ENCODE measurements at regions not wholly inside any gene's neighbourhood (a gene's known extent, or its start where the extent isn't known, plus 50 kb on each side); places are given as distances from the start of the nearest gene placed in this dataset.

DNA sequence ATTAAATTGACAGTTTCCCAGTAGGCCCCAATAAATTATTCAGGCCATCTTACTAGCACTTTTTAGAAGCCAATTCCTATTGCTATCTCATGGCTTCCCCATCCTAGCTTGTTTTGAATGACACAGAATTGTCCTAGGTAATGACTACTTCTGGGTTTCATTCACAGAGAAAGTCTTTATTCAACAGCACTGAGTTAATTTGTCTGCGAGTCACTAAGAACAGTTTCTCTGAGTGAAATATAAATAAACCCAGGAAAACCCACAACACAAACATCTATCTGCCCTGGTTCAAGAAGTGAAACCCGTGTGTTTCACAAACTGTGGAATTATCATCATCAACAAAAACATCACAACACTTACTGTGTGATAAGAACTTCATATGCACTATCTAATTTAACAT, 1366.8 kb downstream of the EPHA7 start:
- no peak for DNase-seq (ENCODE audit: low read depth in 3 of 3)

DNA sequence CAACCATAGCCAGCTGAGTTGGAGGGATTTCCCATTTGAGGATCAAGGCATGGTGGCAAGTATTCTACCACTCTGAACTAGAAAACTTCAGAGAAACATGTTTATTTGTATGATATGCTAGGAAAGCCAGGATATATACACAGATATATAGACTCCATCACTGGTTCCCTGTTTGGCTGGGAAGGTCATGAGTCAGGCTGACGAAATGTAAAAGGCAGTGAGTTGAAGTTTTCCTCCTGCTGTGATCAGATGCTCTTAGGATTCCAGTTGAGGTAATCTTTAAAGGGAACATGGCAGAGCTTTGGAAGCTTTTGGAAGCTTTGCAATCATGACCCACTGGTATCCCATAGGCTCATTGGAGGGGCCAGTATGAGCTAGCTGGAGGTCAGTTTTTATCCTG, 1369.1 kb downstream of the EPHA7 start:
- DNase-seq (ENCODE audit: low read depth in 3 of 3), result no peak

DNA sequence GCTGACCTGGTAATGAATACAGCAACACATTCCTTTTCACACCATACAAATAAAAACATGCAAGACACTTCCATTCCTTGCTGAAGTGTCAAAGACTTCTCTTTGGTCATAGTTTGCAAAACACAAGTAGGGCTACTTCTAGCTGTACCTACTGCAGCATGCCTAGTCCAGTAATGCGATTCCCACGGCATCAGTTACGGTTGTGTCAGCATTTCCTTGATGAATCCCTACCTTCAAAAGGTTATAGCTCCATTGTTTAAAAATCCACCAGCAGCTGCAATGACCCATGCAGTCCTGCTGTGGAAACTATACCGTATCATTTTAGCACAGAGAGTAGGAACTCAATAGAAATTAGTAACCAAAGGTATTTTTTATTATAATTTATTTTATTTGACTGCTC, 1371.5 kb downstream of the EPHA7 start:
- DNase-seq (ENCODE audit: low read depth in 3 of 3), result no peak

DNA sequence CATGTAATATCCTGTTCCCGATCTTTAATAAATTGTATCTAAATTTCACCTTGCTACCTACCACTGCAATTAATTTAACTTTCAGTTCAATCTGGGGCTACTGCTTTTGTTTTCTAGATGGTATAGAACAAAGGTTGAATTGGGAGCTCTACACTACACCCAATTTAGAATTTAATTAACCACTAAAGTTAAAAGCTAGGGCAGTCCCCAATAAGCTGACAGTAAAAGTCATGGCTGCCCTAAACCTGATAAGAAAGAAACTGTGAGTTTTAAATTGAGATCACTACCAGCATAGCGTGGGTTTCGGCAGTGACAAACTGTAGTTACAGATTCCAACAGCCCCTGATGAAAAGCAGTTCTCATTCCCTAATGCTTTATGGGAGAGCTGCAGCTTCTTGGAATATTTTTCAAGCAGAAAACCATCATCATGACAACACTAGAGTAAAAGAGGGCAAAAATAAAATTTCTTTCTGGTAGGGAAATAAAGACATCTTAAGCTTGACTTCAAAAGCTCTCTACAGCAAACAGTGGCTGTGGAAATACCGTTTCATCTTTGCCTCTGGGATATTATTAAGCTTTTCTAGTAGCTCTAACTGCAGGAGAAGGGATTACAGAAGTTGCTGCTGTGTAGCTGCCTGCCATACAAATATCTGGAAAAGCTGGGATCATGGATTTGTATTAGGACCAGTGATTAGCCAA, 1372.1 kb downstream of the EPHA7 start:
- no peak for DNase-seq (ENCODE audit: low read depth in 3 of 3)

DNA sequence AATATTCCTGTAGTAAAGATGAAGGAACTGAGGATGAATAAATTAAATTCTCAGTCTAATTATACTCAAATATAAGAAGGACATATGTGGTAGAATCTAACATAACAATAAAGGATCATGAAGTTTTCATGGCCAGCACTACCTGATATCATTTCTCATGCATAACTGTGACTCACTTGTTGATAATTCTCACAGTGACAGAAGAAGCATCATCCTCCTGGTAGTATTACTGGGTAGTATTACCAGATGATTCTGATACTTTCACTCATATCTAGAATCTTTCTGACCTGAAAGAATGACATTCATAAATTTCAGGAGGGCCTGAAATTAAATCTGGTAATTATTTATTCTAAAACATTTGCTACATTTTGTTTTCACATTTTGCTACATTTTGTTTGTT, 1375.0 kb downstream of the EPHA7 start:
- DNase-seq (ENCODE audit: low read depth in 3 of 3), result no peak

DNA sequence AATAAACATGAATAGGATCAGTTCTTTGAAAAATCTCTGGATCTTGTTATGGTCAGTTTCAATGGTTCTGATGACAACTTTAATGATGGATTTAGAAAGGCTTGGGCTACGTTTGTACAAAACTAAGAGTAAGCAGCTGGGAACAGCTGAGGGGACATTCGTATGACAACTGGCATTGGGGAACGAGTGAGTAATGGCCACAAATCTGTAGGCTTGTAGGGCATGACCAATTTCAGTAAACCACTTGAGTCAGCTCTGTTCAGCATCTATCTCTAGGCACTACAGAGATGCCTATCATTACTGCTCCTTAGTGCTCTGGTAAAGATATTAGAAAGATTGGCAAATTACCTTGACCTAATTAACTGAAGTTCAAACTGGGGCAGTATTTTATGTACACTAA, 1375.6 kb downstream of the EPHA7 start:
- no peak for DNase-seq (ENCODE audit: low read depth in 3 of 3)

DNA sequence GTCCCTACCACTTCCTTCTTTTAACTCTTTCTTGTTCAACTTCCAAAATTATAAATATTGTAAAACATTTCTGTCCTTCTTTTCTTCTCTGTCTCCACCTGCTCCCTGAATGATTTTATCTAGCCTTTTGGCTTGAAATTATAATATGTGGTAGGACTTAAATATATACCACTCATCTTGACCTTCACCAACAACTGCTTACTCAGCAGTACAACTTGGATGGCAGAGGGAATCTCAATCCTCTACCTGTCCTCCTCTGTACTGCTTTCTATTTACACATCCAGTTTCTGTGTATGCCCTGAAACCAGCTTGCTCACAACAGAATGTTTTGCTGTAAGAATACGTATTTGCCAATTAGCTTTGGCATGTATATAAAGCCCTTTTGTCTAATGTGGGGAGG, 1392.5 kb downstream of the EPHA7 start:
- DNase-seq (ENCODE audit: low read depth in 3 of 3), result no peak

DNA sequence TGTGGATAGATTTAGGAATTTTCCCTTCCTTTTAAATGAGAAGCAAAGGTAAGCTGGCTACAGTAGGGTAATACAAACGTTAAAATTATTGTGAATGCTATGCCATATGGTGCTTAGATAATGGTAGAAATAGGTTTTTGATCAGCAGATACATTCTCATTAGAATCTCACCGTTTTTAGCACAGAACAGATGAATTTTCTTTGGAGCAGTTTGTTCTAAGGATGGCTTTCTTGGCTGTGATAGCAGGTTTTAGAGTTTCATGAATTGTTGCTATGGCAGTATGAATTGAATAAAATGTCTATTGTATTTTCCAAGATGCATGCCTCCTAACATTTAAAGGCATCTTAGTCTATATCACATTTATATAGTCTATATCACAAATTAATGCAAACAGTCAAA, 1394.5 kb downstream of the EPHA7 start:
- no peak for DNase-seq (ENCODE audit: low read depth in 3 of 3)

DNA sequence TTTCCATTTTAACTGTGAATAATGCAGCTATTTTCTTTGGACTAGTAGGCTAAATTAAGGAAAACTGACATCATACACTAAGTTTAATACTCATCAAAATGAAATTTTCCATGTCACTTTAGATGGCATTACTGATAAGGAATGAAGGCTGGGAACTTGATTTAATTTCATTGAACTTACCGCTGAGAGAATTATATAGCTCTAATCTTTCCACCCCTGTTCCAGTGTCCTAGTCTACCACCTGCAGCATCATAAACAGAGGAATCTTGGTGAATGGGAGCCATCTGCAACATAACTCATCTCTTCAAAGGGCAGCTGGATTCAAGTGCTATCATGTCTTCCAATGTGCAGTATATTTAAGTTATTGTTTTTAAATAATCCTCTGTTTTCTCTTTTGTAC, 1395.2 kb downstream of the EPHA7 start:
- no peak for DNase-seq (ENCODE audit: low read depth in 3 of 3)

DNA sequence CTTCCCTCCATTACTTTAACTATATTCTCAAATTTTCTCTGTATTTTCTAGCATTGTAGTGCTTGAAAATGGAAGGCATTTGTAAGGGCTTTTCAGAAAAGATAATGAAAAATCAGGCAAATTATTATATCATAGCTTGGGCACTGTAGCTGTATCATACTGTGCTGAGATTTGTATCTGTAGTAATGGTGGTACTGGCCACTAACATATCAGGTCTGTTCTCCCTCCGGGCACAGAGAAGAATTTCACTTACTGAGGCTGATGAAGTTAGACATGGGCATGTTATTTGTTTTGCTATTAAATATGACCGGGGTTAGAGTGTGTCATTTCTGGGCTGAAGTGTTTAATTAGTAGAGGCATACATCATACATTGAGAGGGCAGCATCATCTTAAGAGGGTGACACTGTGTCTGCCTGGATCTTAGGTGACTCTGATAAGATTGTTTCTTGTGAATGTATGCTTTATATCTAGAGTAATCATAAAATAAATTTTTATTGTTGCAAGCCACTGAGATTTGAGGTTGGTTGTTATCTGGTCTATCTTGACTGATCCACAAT, 1395.9 kb downstream of the EPHA7 start:
- no peak for DNase-seq (ENCODE audit: low read depth in 3 of 3)

DNA sequence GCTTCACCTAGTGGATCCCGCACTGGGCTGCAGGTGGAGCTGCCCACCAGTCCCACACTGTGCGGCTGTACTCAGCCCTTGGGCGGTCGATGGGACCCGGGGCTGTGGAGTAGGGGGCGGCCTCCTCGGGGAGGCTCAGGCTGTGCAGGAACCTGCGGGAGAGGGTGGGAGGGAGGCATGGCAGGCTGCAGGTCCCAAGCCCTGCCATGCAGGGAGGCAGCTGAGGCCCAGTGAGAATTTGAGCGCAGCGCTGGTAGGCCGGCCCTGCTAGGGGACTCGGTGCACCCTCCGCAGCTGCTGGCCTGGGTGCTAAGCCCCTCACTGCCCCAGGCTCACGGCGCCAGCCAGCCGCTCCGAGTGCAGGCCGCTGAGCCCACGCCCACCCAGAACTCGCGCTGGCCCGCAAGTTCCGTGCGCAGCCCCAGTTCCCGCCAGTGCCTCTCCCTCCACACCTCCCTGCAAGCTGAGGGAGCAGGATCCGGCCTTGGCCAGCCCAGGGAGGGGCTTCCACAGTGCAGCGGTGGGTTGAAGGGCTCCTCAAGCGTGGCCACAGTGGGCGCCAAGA, 1407.6 kb downstream of the EPHA7 start:
- DNase-seq (ENCODE audit: low read depth in 3 of 3), result no peak

DNA sequence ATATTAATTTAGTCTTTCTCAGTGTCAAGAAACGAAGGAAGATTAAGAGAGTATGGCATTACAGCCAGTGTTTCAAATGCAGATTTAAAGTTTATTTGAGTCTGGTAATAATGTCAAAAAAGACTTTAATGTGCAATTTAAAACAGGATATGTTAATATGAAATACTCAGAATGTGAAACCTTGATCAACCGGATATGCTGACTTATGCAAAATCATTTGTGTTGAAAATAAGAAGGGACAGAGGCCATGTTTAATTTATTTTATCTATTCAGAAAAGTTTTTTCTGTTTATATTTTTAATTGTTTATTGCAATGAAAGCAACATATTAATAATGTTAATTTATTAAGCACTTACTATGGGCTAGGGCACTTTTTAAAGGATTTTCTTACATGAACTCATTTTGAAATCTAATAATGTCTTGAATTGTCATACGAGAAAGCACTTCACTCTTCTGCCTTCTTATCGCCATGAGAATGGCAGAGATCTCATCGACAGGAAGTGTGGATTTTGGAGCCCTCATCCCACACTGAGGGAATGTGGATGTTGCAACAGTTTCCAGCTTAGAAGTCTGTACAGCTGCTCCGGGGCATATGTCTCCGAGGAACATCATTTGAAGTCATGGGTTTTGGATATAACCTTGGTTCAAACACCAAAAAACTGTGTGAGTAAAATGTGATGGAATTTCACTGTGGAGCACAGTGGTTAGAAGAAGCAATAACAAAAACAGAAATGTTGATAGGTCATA, 1410.4 kb downstream of the EPHA7 start:
- no peak for DNase-seq (ENCODE audit: low read depth in 3 of 3)

DNA sequence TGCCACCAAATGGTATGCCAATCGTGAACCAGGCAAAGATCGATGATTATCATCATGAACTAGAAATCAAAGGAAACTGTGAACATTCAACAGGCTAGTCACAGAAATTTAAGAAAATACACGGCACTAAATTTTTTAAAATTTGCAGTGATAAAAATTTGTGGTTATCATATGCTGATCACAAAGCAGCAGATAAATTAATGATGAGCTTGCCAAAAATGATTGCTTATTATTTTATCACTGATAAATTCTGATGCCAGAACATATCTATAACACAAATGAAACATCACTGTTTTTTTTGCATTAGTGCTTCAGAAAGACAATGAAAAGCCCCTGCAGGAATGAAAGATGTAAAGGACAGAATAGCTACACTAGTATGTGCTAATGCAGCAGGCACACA, 1413.2 kb upstream of the MAP3K7 start:
- DNase-seq (ENCODE audit: low read depth in 3 of 3), result no peak

DNA sequence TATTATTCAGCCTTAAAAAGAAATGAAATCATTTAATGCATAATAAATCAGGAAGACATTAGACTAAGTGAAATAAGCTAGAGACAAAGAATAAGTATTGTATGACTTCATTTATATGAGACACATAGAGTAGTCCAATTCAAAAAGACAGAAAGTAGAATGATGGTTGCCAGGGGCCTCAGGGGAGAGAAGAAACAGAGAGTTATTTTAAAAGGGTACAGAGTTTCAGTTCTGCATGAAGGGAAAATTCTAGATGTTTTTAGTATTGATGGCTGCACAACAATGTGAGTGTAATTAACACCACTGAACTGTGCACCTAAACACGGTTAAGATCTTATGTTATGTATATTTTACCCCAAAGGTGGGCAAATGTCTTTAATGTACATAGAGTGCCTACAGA, 1407.9 kb upstream of the MAP3K7 start:
- no peak for DNase-seq (ENCODE audit: low read depth in 3 of 3)

DNA sequence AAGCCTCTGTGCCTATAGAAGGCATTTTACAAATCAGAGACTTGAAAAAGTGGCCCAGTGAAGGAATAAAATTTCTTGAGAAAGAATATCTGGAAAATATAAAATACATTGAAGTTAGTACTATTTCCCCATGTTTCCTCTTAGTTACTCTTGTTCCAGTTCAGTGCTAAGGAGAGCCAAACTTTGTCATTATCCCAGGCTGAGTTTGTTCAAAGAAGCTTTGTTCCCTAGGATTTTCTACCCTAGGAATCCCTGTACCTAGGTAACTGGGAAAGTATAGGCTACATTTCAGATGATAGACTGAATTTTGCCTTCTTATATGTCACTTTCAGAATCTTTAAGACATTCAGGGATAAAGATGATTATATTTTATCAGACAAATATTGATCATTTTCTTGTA, 1395.7 kb upstream of the MAP3K7 start:
- no peak for DNase-seq (ENCODE audit: low read depth in 3 of 3)

DNA sequence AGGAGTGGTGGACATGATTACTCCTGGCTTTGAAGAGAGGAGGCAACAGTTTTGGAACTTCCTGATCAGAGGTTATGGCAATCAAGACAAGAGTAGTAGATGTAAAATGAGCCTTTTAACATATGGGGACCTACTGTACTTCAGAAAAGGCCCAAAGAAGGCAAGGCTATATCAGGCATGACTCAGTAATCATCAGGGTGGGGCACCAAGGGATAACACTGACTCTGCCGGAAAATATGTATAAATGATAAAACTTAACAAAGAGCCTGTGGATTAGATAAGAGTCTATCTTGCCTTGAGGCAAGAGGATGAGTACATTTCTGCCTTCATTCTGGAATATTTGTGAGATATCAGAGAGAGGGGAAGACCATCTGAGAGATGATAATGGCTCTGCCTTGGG, 1389.9 kb upstream of the MAP3K7 start:
- no peak for DNase-seq (ENCODE audit: low read depth in 3 of 3)

DNA sequence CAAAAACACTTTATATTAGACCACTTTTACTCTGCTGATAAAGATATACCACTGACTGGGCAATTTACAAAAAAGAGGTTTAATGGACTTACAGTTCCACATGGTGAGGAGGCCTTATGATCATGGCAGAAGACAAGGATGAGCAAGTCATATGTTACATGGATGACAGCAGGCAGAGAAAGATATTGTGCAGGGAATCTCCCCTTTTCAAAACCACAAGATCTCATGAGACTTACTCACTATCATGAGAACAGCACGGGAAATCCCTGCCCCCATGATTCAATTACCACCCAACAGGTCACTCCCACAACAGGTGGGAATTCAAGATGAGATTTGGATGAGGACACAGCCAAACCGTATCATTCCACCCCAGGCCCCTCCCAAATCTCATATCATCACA, 1383.8 kb upstream of the MAP3K7 start:
- no peak for DNase-seq (ENCODE audit: low read depth in 3 of 3)

DNA sequence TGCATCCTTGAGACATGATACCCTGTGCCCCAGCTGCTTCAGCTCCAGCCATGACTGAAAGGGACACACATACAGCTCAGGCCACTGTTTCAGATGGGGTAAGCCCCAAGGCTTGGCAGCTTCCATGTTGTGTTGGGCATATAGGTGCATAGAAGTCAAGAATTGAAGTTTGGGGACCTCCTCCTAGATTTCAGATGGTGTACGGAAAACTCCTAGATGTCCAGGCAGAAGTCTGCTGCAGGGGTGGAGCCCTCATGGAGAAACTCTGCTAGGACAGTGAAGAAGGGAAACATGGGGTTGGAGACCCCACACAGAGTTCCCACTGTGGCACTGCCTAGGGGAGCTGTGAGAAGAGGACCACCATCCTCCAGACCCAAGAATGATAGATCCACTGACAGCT, 1379.0 kb upstream of the MAP3K7 start:
- no peak for DNase-seq (ENCODE audit: low read depth in 3 of 3)

DNA sequence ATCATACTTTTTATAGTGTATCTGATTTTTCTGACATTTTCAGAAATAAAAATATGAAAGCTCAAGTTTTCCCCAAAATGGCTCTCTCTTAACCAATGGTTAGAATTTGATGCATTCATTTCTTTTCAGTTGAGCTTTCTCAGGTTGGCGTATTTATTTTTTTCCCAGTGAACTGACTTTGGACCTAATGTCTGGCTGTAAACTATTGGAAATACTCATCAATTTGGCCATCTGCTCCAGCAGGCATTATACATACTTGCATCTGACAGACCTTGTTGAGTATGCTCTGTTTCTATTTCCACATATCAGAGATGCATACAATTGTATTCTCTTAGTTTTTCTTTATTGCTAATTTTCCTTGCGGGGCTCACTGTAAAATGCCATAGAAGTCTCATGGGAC, 1374.8 kb upstream of the MAP3K7 start:
- DNase-seq (ENCODE audit: low read depth in 3 of 3), result no peak

DNA sequence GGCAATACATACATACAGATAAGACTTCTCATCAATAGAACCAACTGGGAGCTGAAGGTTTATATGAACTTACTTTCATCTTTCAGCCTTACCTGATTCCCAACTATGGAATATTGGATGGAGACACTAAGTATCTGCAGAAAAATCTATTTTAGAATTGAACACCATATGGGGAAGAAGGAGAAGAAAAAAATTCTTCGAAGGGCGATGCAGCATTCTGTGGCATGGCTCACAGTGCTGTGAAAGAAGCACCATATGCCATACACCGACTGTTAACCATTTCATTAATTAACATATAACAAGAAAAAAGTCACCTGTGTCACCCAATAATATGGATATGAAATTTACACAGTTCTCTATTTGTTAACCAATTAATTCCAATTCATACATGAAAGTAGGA, 1374.4 kb upstream of the MAP3K7 start:
- DNase-seq (ENCODE audit: low read depth in 3 of 3), result no peak

DNA sequence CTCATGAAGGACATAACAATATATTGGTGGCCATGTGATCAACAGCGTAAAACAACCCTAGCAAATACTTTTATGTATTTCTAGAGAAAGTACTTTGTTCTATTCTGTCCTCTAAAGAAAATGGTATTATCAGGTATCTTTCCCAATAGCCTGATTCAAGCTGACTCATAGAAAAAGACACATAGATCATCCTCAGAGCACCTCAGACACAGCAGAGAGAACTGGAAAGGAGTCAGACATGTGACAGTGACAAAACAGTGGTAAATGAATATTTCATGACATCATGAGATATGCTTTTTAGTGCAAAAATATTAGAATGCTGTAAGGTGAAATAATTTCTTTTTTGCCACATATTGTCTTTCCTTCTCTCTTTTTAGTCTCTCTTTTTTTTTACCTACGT, 1355.0 kb upstream of the MAP3K7 start:
- no peak for DNase-seq (ENCODE audit: low read depth in 3 of 3)

DNA sequence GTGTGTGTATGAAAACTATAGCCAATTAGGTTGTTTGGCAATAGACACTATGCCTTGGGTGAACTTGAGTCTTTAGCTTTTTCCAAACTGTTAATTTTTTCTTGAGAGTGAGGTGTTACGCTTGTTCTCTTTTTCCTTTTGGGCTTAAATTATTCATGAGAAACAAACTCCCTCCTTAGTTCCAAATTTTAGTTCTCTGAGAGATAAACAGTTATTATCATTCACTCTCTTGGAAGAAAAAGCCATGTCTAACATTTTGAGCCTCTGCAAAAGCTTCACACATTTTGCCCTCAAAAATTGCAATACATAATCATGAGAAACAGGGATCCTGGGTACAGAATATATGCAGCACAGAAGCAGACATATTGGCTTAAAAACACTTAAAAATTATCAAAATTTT, 1353.9 kb upstream of the MAP3K7 start:
- DNase-seq (ENCODE audit: low read depth in 3 of 3), result no peak

DNA sequence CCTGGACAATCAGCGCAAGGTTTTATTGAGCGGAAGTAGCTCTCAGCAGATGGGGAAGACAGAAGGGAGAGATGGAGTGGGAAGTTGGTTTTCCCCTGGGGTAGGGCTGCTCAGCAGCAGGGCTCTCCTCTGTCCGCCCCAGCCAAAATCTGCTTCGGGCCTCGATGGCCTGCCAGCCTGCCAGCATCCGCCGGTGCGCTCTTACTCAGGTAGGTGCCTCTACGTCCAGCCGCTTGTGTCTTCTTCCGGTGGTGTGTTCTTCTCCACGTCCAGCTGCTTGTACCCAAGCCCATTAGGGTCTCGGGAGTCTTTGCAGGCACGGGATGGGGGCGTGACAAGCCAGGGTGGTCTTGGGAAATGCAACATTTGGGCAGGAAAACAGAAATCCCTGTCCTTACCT, 1340.0 kb upstream of the MAP3K7 start:
- DNase-seq (ENCODE audit: low read depth in 3 of 3), result no peak
